ENCODE measurements at regions not wholly inside any gene's neighbourhood (a gene's known extent, or its start where the extent isn't known, plus 50 kb on each side); places are given as distances from the start of the nearest gene placed in this dataset.

DNA sequence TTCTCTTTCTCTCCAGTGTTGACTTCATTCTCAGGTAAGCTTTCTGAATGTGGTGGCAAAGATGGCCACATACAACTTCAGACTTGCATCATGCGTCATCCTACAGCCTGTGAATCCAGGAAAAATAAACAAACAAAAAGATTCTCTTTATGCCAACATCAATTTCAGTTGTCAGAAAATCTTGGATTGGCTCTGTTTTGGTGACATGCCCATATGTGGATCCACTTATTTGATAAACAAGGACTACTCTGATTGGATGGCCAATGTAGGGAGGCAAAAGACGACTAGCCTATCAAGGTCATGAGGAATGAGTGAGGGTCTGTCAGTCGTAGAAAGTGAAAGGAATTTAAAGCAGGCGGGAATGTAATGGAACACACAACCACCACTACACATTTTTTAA, 866.6 kb downstream of the USP25 start:
- no peaks in the 10 kb centered on the region for H3K79me2 ChIP-seq (ENCODE audit: control insufficient read depth, insufficient read depth, low read length, poor library complexity)
- H3K36me3 ChIP-seq (ENCODE audit: control insufficient read depth in 1 of 2, insufficient read depth in 2 of 2, low read length in 2 of 2) = no peaks in the 10 kb centered on the region
- H2BK5ac ChIP-seq (ENCODE audit: low read depth, low read length, poor library complexity) = no peak overlapping the region
- H3K18ac ChIP-seq (ENCODE audit: low read length) = no peak overlapping the region
- no peak overlapping the region for H2AFZ ChIP-seq (ENCODE audit: insufficient read depth, low read length, poor library complexity)
- H4K12ac ChIP-seq (ENCODE audit: low read depth, low read length) = no peak overlapping the region
- WGBS (ENCODE audit: extremely low coverage, insufficient coverage, insufficient read length) = no CpG with 5 or more reads among the region's 4 CpGs
- no peak overlapping the region for H3K4me2 ChIP-seq (ENCODE audit: low read length)
- H3K9ac ChIP-seq (ENCODE audit: low read length) = no peak overlapping the region
- H3K4ac ChIP-seq (ENCODE audit: low read depth, low read length) = no peak overlapping the region
- no peaks in the 10 kb centered on the region for H3K9me3 ChIP-seq (ENCODE audit: insufficient read depth, low read depth, low read length)
- H4K91ac ChIP-seq (ENCODE audit: low read depth, low read length) = no peak overlapping the region
- no peak for DNase-seq
- no peak overlapping the region for H2BK12ac ChIP-seq (ENCODE audit: low read length)
- no peaks in the 10 kb centered on the region for H3K79me1 ChIP-seq (ENCODE audit: low read length)
- no peak overlapping the region for H3K14ac ChIP-seq (ENCODE audit: low read length)
- H3K27ac ChIP-seq (ENCODE audit: low read depth, low read length) = no peak overlapping the region
- H3K23ac ChIP-seq (ENCODE audit: low read length) = no peak overlapping the region
- no peak overlapping the region for H2AK5ac ChIP-seq (ENCODE audit: low read length)
- no peak overlapping the region for H4K8ac ChIP-seq (ENCODE audit: low read depth, low read length)
- H2BK120ac ChIP-seq (ENCODE audit: insufficient read depth, low read length, poor library complexity) = no peak overlapping the region
- no peak overlapping the region for H3K4me3 ChIP-seq (ENCODE audit: low read depth, low read length)
- no peaks in the 10 kb centered on the region for H3K4me1 ChIP-seq (ENCODE audit: control insufficient read depth in 1 of 2, insufficient read depth in 2 of 2, low read length in 2 of 2)
- no peaks in the 10 kb centered on the region for H3K27me3 ChIP-seq (ENCODE audit: insufficient read depth, low read length)

DNA sequence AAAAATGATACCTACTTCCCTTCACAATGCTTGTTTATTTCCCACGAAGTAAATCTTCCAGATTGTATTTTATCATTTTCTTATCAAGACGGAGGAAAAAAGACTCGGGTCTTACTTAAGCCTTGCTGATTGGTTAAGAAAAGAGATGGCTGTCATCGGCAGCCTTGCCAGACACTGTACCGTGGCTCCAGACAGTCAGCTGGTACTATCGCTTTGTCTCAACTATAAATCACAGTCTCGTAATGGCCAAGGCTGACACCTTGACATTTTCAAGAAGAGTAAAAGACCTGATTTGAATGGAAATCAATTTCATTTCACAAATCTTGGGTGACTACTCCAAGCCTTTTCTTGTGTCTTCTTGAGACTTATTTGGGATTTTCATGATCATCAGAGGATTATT, 868.0 kb downstream of the USP25 start:
- no CpG with 5 or more reads among the region's 7 CpGs for WGBS (ENCODE audit: extremely low coverage, insufficient coverage, insufficient read length)

DNA sequence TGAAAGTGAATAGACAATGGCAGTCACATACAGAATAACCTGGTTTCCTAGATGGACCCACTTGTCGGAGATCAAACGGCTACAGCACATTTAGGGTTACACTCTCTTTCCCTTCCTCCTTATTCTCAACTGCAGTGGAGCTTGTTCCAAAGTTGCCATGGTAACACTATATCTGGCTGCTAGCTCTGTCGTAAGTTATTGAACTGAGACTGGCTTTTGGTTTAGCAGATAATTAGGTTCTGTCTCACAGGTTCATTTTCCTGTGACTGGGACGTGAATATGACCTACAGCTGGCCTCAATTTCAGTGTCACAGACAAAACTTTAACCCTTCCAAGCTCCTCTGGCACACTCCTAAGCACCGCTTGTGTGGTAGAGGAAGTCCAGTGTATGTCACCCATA, 875.8 kb downstream of the USP25 start:
- Histone ChIP-seq H3K79me2 (ENCODE audit: control insufficient read depth, insufficient read depth, low read length, poor library complexity) (no peaks in the 10 kb centered on the region), H4K91ac (ENCODE audit: low read depth, low read length) (no peak overlapping the region), H3K4me3 (ENCODE audit: low read depth, low read length) (no peak overlapping the region), H3K18ac (ENCODE audit: low read length) (no peak overlapping the region), H3K9me3 (ENCODE audit: insufficient read depth, low read depth, low read length) (no peaks in the 10 kb centered on the region), H3K14ac (ENCODE audit: low read length) (no peak overlapping the region), H2BK5ac (ENCODE audit: low read depth, low read length, poor library complexity) (no peak overlapping the region), H3K9ac (ENCODE audit: low read length) (no peak overlapping the region), H3K36me3 (ENCODE audit: control insufficient read depth in 1 of 2, insufficient read depth in 2 of 2, low read length in 2 of 2) (no peaks in the 10 kb centered on the region), H2AK5ac (ENCODE audit: low read length) (no peak overlapping the region), H2BK12ac (ENCODE audit: low read length) (no peak overlapping the region), H3K27ac (ENCODE audit: low read depth, low read length) (no peak overlapping the region), H3K27me3 (ENCODE audit: insufficient read depth, low read length) (no peaks in the 10 kb centered on the region), H3K4me1 (ENCODE audit: control insufficient read depth in 1 of 2, insufficient read depth in 2 of 2, low read length in 2 of 2) (peaks cover 0 to 4% of the 10 kb centered on the region in 2 experiments), H2BK120ac (ENCODE audit: insufficient read depth, low read length, poor library complexity) (no peak overlapping the region), H3K23ac (ENCODE audit: low read length) (no peak overlapping the region), H4K8ac (ENCODE audit: low read depth, low read length) (no peak overlapping the region), H3K4ac (ENCODE audit: low read depth, low read length) (no peak overlapping the region), H4K12ac (ENCODE audit: low read depth, low read length) (no peak overlapping the region), H3K4me2 (ENCODE audit: low read length) (no peak overlapping the region), H3K79me1 (ENCODE audit: low read length) (no peaks in the 10 kb centered on the region), H2AFZ (ENCODE audit: insufficient read depth, low read length, poor library complexity) (no peak overlapping the region)
- no peak for DNase-seq
- no CpG with 5 or more reads among the region's 5 CpGs for WGBS (ENCODE audit: extremely low coverage, insufficient coverage, insufficient read length)

More for the DNA sequence above, 868.0 kb downstream of the USP25 start:
- Histone ChIP-seq H3K27me3 (ENCODE audit: insufficient read depth, low read length) (no peaks in the 10 kb centered on the region), H2BK12ac (ENCODE audit: low read length) (no peak overlapping the region), H3K36me3 (ENCODE audit: control insufficient read depth in 1 of 2, insufficient read depth in 2 of 2, low read length in 2 of 2) (no peaks in the 10 kb centered on the region), H3K14ac (ENCODE audit: low read length) (no peak overlapping the region), H3K9ac (ENCODE audit: low read length) (no peak overlapping the region), H4K91ac (ENCODE audit: low read depth, low read length) (no peak overlapping the region), H3K9me3 (ENCODE audit: insufficient read depth, low read depth, low read length) (no peaks in the 10 kb centered on the region), H2BK5ac (ENCODE audit: low read depth, low read length, poor library complexity) (no peak overlapping the region), H3K79me2 (ENCODE audit: control insufficient read depth, insufficient read depth, low read length, poor library complexity) (no peaks in the 10 kb centered on the region), H3K79me1 (ENCODE audit: low read length) (no peaks in the 10 kb centered on the region), H3K4me2 (ENCODE audit: low read length) (no peak overlapping the region), H3K18ac (ENCODE audit: low read length) (no peak overlapping the region), H2AFZ (ENCODE audit: insufficient read depth, low read length, poor library complexity) (no peak overlapping the region), H2BK120ac (ENCODE audit: insufficient read depth, low read length, poor library complexity) (no peak overlapping the region), H3K4ac (ENCODE audit: low read depth, low read length) (no peak overlapping the region), H4K12ac (ENCODE audit: low read depth, low read length) (no peak overlapping the region), H2AK5ac (ENCODE audit: low read length) (no peak overlapping the region), H4K8ac (ENCODE audit: low read depth, low read length) (no peak overlapping the region), H3K4me3 (ENCODE audit: low read depth, low read length) (no peak overlapping the region), H3K27ac (ENCODE audit: low read depth, low read length) (no peak overlapping the region), H3K23ac (ENCODE audit: low read length) (no peak overlapping the region), H3K4me1 (ENCODE audit: control insufficient read depth in 1 of 2, insufficient read depth in 2 of 2, low read length in 2 of 2) (no peaks in the 10 kb centered on the region)
- no peak for DNase-seq

DNA sequence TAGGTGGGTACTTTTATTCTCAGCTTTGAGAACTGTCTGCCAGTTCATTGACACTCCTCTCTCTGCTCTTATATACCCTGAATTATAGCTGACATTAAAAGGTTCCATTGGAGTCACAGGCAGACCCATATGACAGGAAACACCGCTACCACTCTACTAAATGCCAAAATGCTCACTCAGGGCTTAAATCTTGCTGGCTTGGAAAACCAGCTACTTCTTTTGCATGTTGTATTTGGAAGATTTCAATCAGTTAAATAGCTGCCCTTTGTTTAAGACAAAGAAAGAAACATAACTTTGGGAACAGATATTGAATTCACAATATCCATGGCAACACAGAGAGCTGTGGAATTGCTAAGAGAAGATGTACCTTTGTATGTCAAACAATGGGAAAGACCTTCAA, 876.5 kb downstream of the USP25 start:
- H3K4me2 ChIP-seq (ENCODE audit: low read length) = no peak overlapping the region
- H2BK120ac ChIP-seq (ENCODE audit: insufficient read depth, low read length, poor library complexity) = no peak overlapping the region
- no peak for DNase-seq
- H2AK5ac ChIP-seq (ENCODE audit: low read length) = no peak overlapping the region
- H3K4me3 ChIP-seq (ENCODE audit: low read depth, low read length) = no peak overlapping the region
- H3K14ac ChIP-seq (ENCODE audit: low read length) = no peak overlapping the region
- H3K79me2 ChIP-seq (ENCODE audit: control insufficient read depth, insufficient read depth, low read length, poor library complexity) = no peaks in the 10 kb centered on the region
- no CpG with 5 or more reads among the region's 1 CpG for WGBS (ENCODE audit: extremely low coverage, insufficient coverage, insufficient read length)
- no peak overlapping the region for H4K8ac ChIP-seq (ENCODE audit: low read depth, low read length)
- peaks cover 0 to 4% of the 10 kb centered on the region in 2 experiments for H3K4me1 ChIP-seq (ENCODE audit: control insufficient read depth in 1 of 2, insufficient read depth in 2 of 2, low read length in 2 of 2)
- H2BK5ac ChIP-seq (ENCODE audit: low read depth, low read length, poor library complexity) = no peak overlapping the region
- H4K12ac ChIP-seq (ENCODE audit: low read depth, low read length) = no peak overlapping the region
- H4K91ac ChIP-seq (ENCODE audit: low read depth, low read length) = no peak overlapping the region
- no peak overlapping the region for H3K27ac ChIP-seq (ENCODE audit: low read depth, low read length)
- no peak overlapping the region for H3K23ac ChIP-seq (ENCODE audit: low read length)
- no peak overlapping the region for H3K9ac ChIP-seq (ENCODE audit: low read length)
- H2AFZ ChIP-seq (ENCODE audit: insufficient read depth, low read length, poor library complexity) = no peak overlapping the region
- no peaks in the 10 kb centered on the region for H3K27me3 ChIP-seq (ENCODE audit: insufficient read depth, low read length)
- H3K9me3 ChIP-seq (ENCODE audit: insufficient read depth, low read depth, low read length) = no peaks in the 10 kb centered on the region
- H3K79me1 ChIP-seq (ENCODE audit: low read length) = no peaks in the 10 kb centered on the region
- no peak overlapping the region for H3K4ac ChIP-seq (ENCODE audit: low read depth, low read length)
- H3K18ac ChIP-seq (ENCODE audit: low read length) = no peak overlapping the region
- H3K36me3 ChIP-seq (ENCODE audit: control insufficient read depth in 1 of 2, insufficient read depth in 2 of 2, low read length in 2 of 2) = no peaks in the 10 kb centered on the region
- no peak overlapping the region for H2BK12ac ChIP-seq (ENCODE audit: low read length)
